Prostate gland (tissue), 2 donors: ENCODE measurements at regions not wholly inside any gene's neighbourhood (a gene's known extent, or its start where the extent isn't known, plus 50 kb on each side); places are given as distances from the start of the nearest gene placed in this dataset.

ENCODE experiments used
- DNase-seq: peaks from one replicate; pipeline ENCODE4 v3.0.0-alpha.2; 2019; ENCODE audit warnings: low spot score
- H3K27ac ChIP-seq, 2 donors: fragments of 200-600 bp; sonication (generic); 2 replicates each; pipeline ENCODE4 v1.5.1; 2017 to 2019
- H3K27me3 ChIP-seq: fragments of 200-600 bp; sonication (generic); replicated peaks from 2 replicates; pipeline ENCODE4 v1.5.1; 2019; ENCODE audit not compliant: insufficient read depth
- H3K36me3 ChIP-seq, 2 donors: fragments of 200-600 bp; sonication (generic); 1 replicate in 1 of 2; 2 replicates in 1 of 2; pipeline versions ENCODE4 v1.5.1 to v1.8.1; 2017 to 2019
- H3K4me1 ChIP-seq: fragments of 200-600 bp; sonication (generic); replicated peaks from 2 replicates; pipeline ENCODE4 v1.5.1; 2019
- H3K4me3 ChIP-seq, 2 donors: fragments of 200-600 bp; sonication (generic); 2 replicates each; pipeline ENCODE4 v1.5.1; 2017 to 2019
- H3K9me3 ChIP-seq: fragments of 200-600 bp; sonication (generic); 2 replicates; pipeline ENCODE4 v1.5.1; 2017
- CTCF ChIP-seq, 4 experiments: fragments of 200-600 bp in 2 of 4; fragments of 450-650 bp in 2 of 4; sonication (generic) in 2 of 4; IDR thresholded peaks; 1 replicate in 3 of 4; 2 replicates in 1 of 4; pipeline ENCODE4 v1.5.1; 2016 to 2019; ENCODE audit warnings: antibody characterized with exemption in 4 of 4, mild to moderate bottlenecking in 2 of 4, moderate library complexity in 2 of 4
- POLR2A ChIP-seq: fragments of 450-650 bp; IDR thresholded peaks from one replicate; pipeline ENCODE4 v1.6.1; 2016; ENCODE audit warnings: antibody characterized with exemption, mild to moderate bottlenecking
- POLR2AphosphoS5 ChIP-seq: sonication (generic); formaldehyde crosslinking; IDR thresholded peaks from one replicate; pipeline ENCODE4 v1.6.1; 2017; ENCODE audit warnings: antibody characterized with exemption
- WGBS: methylation state at CpG from one replicate; pipeline ENCODE4 v1.1.5; 2018; 5-methylcytosine and 5-hydroxymethylcytosine counted together
- intact Hi-C: fragments of 100-400 bp; cut with DNase I; formaldehyde crosslinking; loops from one replicate; pipeline ENCODE4 v1.14.2; 2022

GRCh38 chr3:177514611-177515499 is 317.6 kb upstream of the TBL1XR1 start:
- no peak overlapping the region for H3K27ac ChIP-seq
- intact Hi-C loops: loop anchor here (5.0 kb wide), 2 partner anchors 58 to 153 kb away; no protein-coding TSS in a partner anchor
- H3K9me3 ChIP-seq: no peaks in the 10 kb centered on the region
- no peak for TF ChIP-seq POLR2A
- TF ChIP-seq CTCF (IDR thresholded peaks at IDR 0.05): no peak
- no peak for TF ChIP-seq POLR2AphosphoS5
- 68% methylated on average over 9 of the region's 9 CpGs for WGBS
- H3K4me3 ChIP-seq: no peak overlapping the region
- DNase-seq: no peak
- no peaks in the 10 kb centered on the region for H3K27me3 ChIP-seq
- H3K36me3 ChIP-seq: no peaks in the 10 kb centered on the region
- peaks cover 4% of the 10 kb centered on the region for H3K4me1 ChIP-seq

- no peak for DNase-seq
- no peak for TF ChIP-seq POLR2AphosphoS5
- no peak for TF ChIP-seq CTCF (IDR thresholded peaks at IDR 0.05)
- TF ChIP-seq POLR2A: no peak
- intact Hi-C loops: loop anchor here (5.0 kb wide), 2 partner anchors 58 to 153 kb away; no protein-coding TSS in a partner anchor
- no peaks in the 10 kb centered on the region for H3K9me3 ChIP-seq
- H3K4me3 ChIP-seq: no peak overlapping the region
- H3K4me1 ChIP-seq: peaks cover 4% of the 10 kb centered on the region
- WGBS: 49% methylated on average over 3 of the region's 3 CpGs
- H3K27ac ChIP-seq: peak overlapping the region in 1 of 2 donors; percentile 17
- no peaks in the 10 kb centered on the region for H3K36me3 ChIP-seq
- H3K27me3 ChIP-seq: no peaks in the 10 kb centered on the region
Observed at GRCh38 chr3:177515786-177516157, 318.5 kb upstream of the TBL1XR1 start.

GRCh38 chr3:177516158-177517011 is 319.1 kb upstream of the TBL1XR1 start:
- peaks cover 4% of the 10 kb centered on the region for H3K4me1 ChIP-seq
- no peaks in the 10 kb centered on the region for H3K27me3 ChIP-seq
- intact Hi-C loops: loop anchor here (5.0 kb wide), 2 partner anchors 59 to 154 kb away; no protein-coding TSS in a partner anchor
- H3K4me3 ChIP-seq: no peak overlapping the region
- WGBS: 44% methylated on average over 14 of the region's 14 CpGs
- H3K27ac ChIP-seq: peak overlapping the region in 1 of 2 donors; percentile 17
- no peaks in the 10 kb centered on the region for H3K36me3 ChIP-seq
- DNase-seq: no peak
- H3K9me3 ChIP-seq: no peaks in the 10 kb centered on the region
- TF ChIP-seq CTCF (IDR thresholded peaks at IDR 0.05) (no peak), POLR2A (no peak), POLR2AphosphoS5 (no peak)

- no peaks in the 10 kb centered on the region for H3K9me3 ChIP-seq
- H3K36me3 ChIP-seq: no peaks in the 10 kb centered on the region
- peaks cover 4% of the 10 kb centered on the region for H3K4me1 ChIP-seq
- no peak overlapping the region for H3K4me3 ChIP-seq
- no peak for DNase-seq
- TF ChIP-seq POLR2AphosphoS5 (no peak), POLR2A (no peak), CTCF (IDR thresholded peaks at IDR 0.05) (no peak)
- no peak overlapping the region for H3K27ac ChIP-seq
- intact Hi-C loops: loop anchor here (5.0 kb wide), 2 partner anchors 61 to 156 kb away; no protein-coding TSS in a partner anchor
- WGBS: 97% methylated on average over 2 of the region's 2 CpGs
- H3K27me3 ChIP-seq: no peaks in the 10 kb centered on the region
Observed at GRCh38 chr3:177517906-177518305, 320.6 kb upstream of the TBL1XR1 start.
